Mesenchymal stem cell (in vitro differentiated cells and primary cell): ENCODE measurements at regions not wholly inside any gene's neighbourhood (a gene's known extent, or its start where the extent isn't known, plus 50 kb on each side); places are given as distances from the start of the nearest gene placed in this dataset.

Experiments
- DNase-seq: peaks from one replicate; pipeline ENCODE4 v3.0.0-alpha.2; 2013
- H2AFZ ChIP-seq: one replicate; pipeline ENCODE4 v1.6.1; 2013; ENCODE audit warnings: low read depth, mild to moderate bottlenecking, control low read depth, inconsistent platforms, low read length, moderate library complexity
- H2AK5ac ChIP-seq: 2 replicates; pipeline ENCODE4 v1.6.1; 2013; ENCODE audit warnings: low read length, moderate library complexity, mild to moderate bottlenecking, inconsistent platforms; ENCODE audit not compliant: severe bottlenecking
- H2BK120ac ChIP-seq: one replicate; pipeline ENCODE4 v1.6.1; 2013; ENCODE audit warnings: low read depth, mild to moderate bottlenecking, inconsistent platforms, low read length, moderate library complexity
- H2BK12ac ChIP-seq, 2 experiments: one replicate each; pipeline ENCODE4 v1.6.1; 2013; ENCODE audit warnings: inconsistent platforms in 2 of 2, low read length in 2 of 2, mild to moderate bottlenecking in 2 of 2, moderate library complexity in 2 of 2, control low read depth in 1 of 2
- H2BK15ac ChIP-seq: one replicate; pipeline ENCODE4 v1.6.1; 2013; ENCODE audit warnings: mild to moderate bottlenecking, low read depth, inconsistent platforms; ENCODE audit not compliant: poor library complexity, severe bottlenecking
- H2BK5ac ChIP-seq: 2 replicates; pipeline ENCODE4 v1.6.1; 2013; ENCODE audit warnings: low read depth, mild to moderate bottlenecking, low read length, control low read depth, inconsistent platforms; ENCODE audit not compliant: poor library complexity, severe bottlenecking
- H3K14ac ChIP-seq, 2 experiments: one replicate each; pipeline ENCODE4 v1.6.1; 2013; ENCODE audit warnings: inconsistent platforms in 2 of 2, low read length in 2 of 2, control low read depth in 1 of 2, mild to moderate bottlenecking in 1 of 2, moderate library complexity in 1 of 2
- H3K18ac ChIP-seq, 2 experiments: one replicate each; pipeline ENCODE4 v1.6.1; 2013; ENCODE audit warnings: inconsistent platforms in 2 of 2, low read length in 2 of 2, control low read depth in 1 of 2, low read depth in 1 of 2, mild to moderate bottlenecking in 1 of 2
- H3K23ac ChIP-seq, 2 experiments: one replicate each; pipeline ENCODE4 v1.6.1; 2013; ENCODE audit warnings: inconsistent platforms in 2 of 2, low read length in 2 of 2, mild to moderate bottlenecking in 2 of 2, moderate library complexity in 2 of 2, control low read depth in 1 of 2
- H3K27ac ChIP-seq: 2 replicates; pipeline ENCODE4 v1.5.1; 2013; ENCODE audit warnings: mild to moderate bottlenecking, moderate library complexity, low read length, control low read depth, inconsistent platforms; ENCODE audit not compliant: poor library complexity, severe bottlenecking
- H3K27me3 ChIP-seq, 2 experiments: 2 replicates each; pipeline versions ENCODE4 v1.6.1 to v1.7.0; 2013; ENCODE audit warnings: low read length in 2 of 2, mild to moderate bottlenecking in 2 of 2, moderate library complexity in 2 of 2, control low read depth in 1 of 2, inconsistent platforms in 1 of 2; ENCODE audit not compliant: control insufficient read depth in 1 of 2, insufficient read depth in 1 of 2
- H3K36me3 ChIP-seq, 2 experiments: 2 replicates each; pipeline versions ENCODE4 v1.6.1 to v1.7.0; 2013; ENCODE audit warnings: low read length in 2 of 2, control low read depth in 1 of 2, inconsistent platforms in 1 of 2, low read depth in 1 of 2, mild to moderate bottlenecking in 1 of 2; ENCODE audit not compliant: insufficient read depth in 2 of 2, control insufficient read depth in 1 of 2
- H3K4ac ChIP-seq, 2 experiments: one replicate each; pipeline ENCODE4 v1.6.1; 2013; ENCODE audit warnings: inconsistent platforms in 2 of 2, low read length in 2 of 2, mild to moderate bottlenecking in 2 of 2, moderate library complexity in 2 of 2, control low read depth in 1 of 2, low read depth in 1 of 2
- H3K4me1 ChIP-seq: 2 replicates; pipeline ENCODE4 v1.6.1; 2013; ENCODE audit warnings: low read depth, low read length, control low read depth; ENCODE audit not compliant: control insufficient read depth, insufficient read depth
- H3K4me2 ChIP-seq: 2 replicates; pipeline ENCODE4 v1.6.1; 2013; ENCODE audit warnings: low read length, mild to moderate bottlenecking, inconsistent platforms; ENCODE audit not compliant: poor library complexity, severe bottlenecking
- H3K4me3 ChIP-seq, 2 experiments: 2 replicates each; pipeline versions ENCODE4 v1.5.1 to v1.7.0; 2013; ENCODE audit warnings: low read length in 2 of 2, mild to moderate bottlenecking in 2 of 2, control low read depth in 1 of 2, low read depth in 1 of 2; ENCODE audit not compliant: insufficient read depth in 1 of 2
- H3K79me1 ChIP-seq: replicated peaks from 2 replicates; pipeline ENCODE4 v1.6.1; 2013; ENCODE audit warnings: mild to moderate bottlenecking, control low read depth, low read length, inconsistent platforms; ENCODE audit not compliant: poor library complexity, severe bottlenecking
- H3K9ac ChIP-seq: 2 replicates; pipeline ENCODE4 v1.7.0; 2013; ENCODE audit warnings: mild to moderate bottlenecking, low read length, moderate library complexity
- H3K9me3 ChIP-seq: 2 replicates; pipeline ENCODE4 v1.7.0; 2013; ENCODE audit warnings: mild to moderate bottlenecking, low read length; ENCODE audit not compliant: control insufficient read depth
- H4K8ac ChIP-seq: one replicate; pipeline ENCODE4 v1.6.1; 2013; ENCODE audit warnings: inconsistent platforms, mild to moderate bottlenecking, low read length, moderate library complexity
- H4K91ac ChIP-seq: one replicate; pipeline ENCODE4 v1.6.1; 2013; ENCODE audit warnings: mild to moderate bottlenecking, low read length, inconsistent platforms
- WGBS: methylation state at CpG from one replicate; pipeline ENCODE4 v1.1.7; 2013; ENCODE audit warnings: mixed read lengths; 5-methylcytosine and 5-hydroxymethylcytosine counted together

GRCh38 chr5:173672891-173673290 lies 56.4 kb upstream of the BOD1 start:
- no peak overlapping the region for H4K91ac ChIP-seq
- no peak overlapping the region for H2AK5ac ChIP-seq
- H3K9ac ChIP-seq, result no peak overlapping the region
- no peak overlapping the region for H3K14ac ChIP-seq
- no peak overlapping the region for H2BK12ac ChIP-seq
- no peak overlapping the region for H3K18ac ChIP-seq
- H4K8ac ChIP-seq, result no peak overlapping the region
- no peak overlapping the region for H2BK120ac ChIP-seq
- H3K4me2 ChIP-seq, result no peak overlapping the region
- 53% methylated on average over 10 of the region's 11 CpGs for WGBS
- no peak overlapping the region for H3K23ac ChIP-seq
- no peak overlapping the region for H3K4ac ChIP-seq
- no peak overlapping the region for H2BK5ac ChIP-seq
- H3K4me3 ChIP-seq, result no peak overlapping the region
- H2AFZ ChIP-seq, result no peak overlapping the region
- no peak for DNase-seq
- H2BK15ac ChIP-seq, result no peak overlapping the region
- no peaks in the 10 kb centered on the region for H3K4me1 ChIP-seq
- H3K79me1 ChIP-seq, result no peaks in the 10 kb centered on the region
- H3K27me3 ChIP-seq, result peaks cover 0 to 34% of the 10 kb centered on the region in 2 experiments
- no peaks in the 10 kb centered on the region for H3K36me3 ChIP-seq
- no peak overlapping the region for H3K27ac ChIP-seq
- peaks cover 19% of the 10 kb centered on the region for H3K9me3 ChIP-seq

DNA sequence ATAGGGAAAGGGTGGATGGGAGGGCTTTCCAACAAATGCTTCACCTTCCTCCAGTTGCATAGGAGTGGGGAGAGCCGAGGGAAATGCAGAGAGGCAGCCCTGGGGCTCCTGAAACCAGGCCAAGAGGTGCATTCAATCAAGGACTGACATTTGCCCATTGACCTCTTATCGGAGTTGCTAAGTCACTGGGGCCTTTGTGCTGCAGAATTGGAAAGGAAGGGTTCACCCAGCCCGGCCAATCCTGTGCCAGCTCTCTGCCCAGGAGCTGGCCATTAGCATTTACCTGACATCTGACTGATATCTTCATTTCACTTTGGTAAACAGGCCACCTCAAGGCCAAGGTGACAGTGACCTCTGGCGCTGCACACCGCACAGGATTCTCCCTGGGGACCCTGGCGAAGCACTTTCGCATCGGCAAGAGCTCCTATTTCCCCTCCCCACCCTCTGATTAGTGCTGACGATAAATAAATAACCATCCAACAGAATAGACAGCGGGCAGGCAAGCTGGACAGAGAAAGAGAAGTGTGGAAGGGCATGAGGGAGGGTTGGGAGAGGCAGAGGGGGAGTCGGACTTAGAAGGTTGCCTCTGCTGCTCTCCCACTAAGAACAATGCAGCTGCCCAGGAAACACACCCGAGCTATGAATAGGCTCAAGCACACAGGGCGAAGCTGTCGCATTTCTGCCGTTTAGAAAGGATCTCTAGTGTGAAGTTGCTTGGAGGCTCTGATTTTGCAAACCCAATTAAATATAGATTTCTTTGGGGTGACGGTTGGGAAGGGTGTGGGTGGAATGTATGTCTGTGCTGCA lies 57.0 kb upstream of the BOD1 start:
- H3K14ac ChIP-seq, result no peak overlapping the region
- H2AK5ac ChIP-seq, result no peak overlapping the region
- no peaks in the 10 kb centered on the region for H3K79me1 ChIP-seq
- no peak overlapping the region for H3K27ac ChIP-seq
- no peak overlapping the region for H2BK5ac ChIP-seq
- no peaks in the 10 kb centered on the region for H3K36me3 ChIP-seq
- H2BK12ac ChIP-seq, result no peak overlapping the region
- H3K4ac ChIP-seq, result no peak overlapping the region
- no peak overlapping the region for H3K23ac ChIP-seq
- H2BK120ac ChIP-seq, result no peak overlapping the region
- no peak overlapping the region for H3K18ac ChIP-seq
- H3K4me1 ChIP-seq, result no peaks in the 10 kb centered on the region
- H3K4me3 ChIP-seq, result no peak overlapping the region
- DNase-seq, result no peak
- H3K4me2 ChIP-seq, result no peak overlapping the region
- no peak overlapping the region for H2BK15ac ChIP-seq
- 78% methylated on average over 12 of the region's 16 CpGs for WGBS
- H4K91ac ChIP-seq, result no peak overlapping the region
- peaks cover 0 to 28% of the 10 kb centered on the region in 2 experiments for H3K27me3 ChIP-seq
- H2AFZ ChIP-seq, result no peak overlapping the region
- no peak overlapping the region for H3K9ac ChIP-seq
- H3K9me3 ChIP-seq, result peaks cover 19% of the 10 kb centered on the region
- H4K8ac ChIP-seq, result no peak overlapping the region

- Histone ChIP-seq H2AFZ (no peak overlapping the region), H3K4me2 (no peak overlapping the region), H2BK15ac (no peak overlapping the region), H3K4me3 (no peak overlapping the region), H3K79me1 (no peaks in the 10 kb centered on the region), H2BK12ac (no peak overlapping the region), H2BK120ac (no peak overlapping the region), H3K36me3 (no peaks in the 10 kb centered on the region), H3K14ac (no peak overlapping the region), H3K18ac (no peak overlapping the region), H2BK5ac (no peak overlapping the region), H2AK5ac (no peak overlapping the region), H3K27me3 (peaks cover 0 to 28% of the 10 kb centered on the region in 2 experiments), H3K4me1 (no peaks in the 10 kb centered on the region), H4K8ac (no peak overlapping the region), H3K9me3 (peaks cover 13% of the 10 kb centered on the region), H3K23ac (no peak overlapping the region), H3K9ac (no peak overlapping the region), H4K91ac (no peak overlapping the region), H3K27ac (no peak overlapping the region), H3K4ac (no peak overlapping the region)
- 91% methylated on average over 6 of the region's 6 CpGs for WGBS
- DNase-seq, result no peak
These were observed 59.0 kb upstream of the BOD1 start for GRCh38 chr5:173675287-173675996.

- Histone ChIP-seq H3K9ac (no peak overlapping the region), H3K9me3 (peaks cover 13% of the 10 kb centered on the region), H2AK5ac (no peak overlapping the region), H4K91ac (no peak overlapping the region), H2AFZ (no peak overlapping the region), H3K4me1 (no peaks in the 10 kb centered on the region), H3K4me3 (no peak overlapping the region), H3K4me2 (no peak overlapping the region), H2BK12ac (no peak overlapping the region), H3K4ac (no peak overlapping the region), H4K8ac (no peak overlapping the region), H2BK15ac (no peak overlapping the region), H3K36me3 (no peaks in the 10 kb centered on the region), H3K14ac (no peak overlapping the region), H2BK120ac (no peak overlapping the region), H3K79me1 (no peaks in the 10 kb centered on the region), H3K23ac (no peak overlapping the region), H3K27ac (no peak overlapping the region), H3K18ac (no peak overlapping the region), H2BK5ac (no peak overlapping the region), H3K27me3 (peaks cover 0 to 28% of the 10 kb centered on the region in 2 experiments)
- DNase-seq, result no peak
- 92% methylated on average over 2 of the region's 2 CpGs for WGBS
These were observed 59.9 kb upstream of the BOD1 start for GRCh38 chr5:173676375-173676774.
